SKM-1 treated with dmso at 0.1 percent for 144 hours (cell line): ENCODE measurements at regions not wholly inside any gene's neighbourhood (a gene's known extent, or its start where the extent isn't known, plus 50 kb on each side); places are given as distances from the start of the nearest gene placed in this dataset.

ENCODE experiments used
- DNase-seq: peaks from one replicate; lab custom pipeline; 2025; ENCODE audit not compliant: unreplicated experiment; lab: John Stamatoyannopoulos, UW

DNA sequence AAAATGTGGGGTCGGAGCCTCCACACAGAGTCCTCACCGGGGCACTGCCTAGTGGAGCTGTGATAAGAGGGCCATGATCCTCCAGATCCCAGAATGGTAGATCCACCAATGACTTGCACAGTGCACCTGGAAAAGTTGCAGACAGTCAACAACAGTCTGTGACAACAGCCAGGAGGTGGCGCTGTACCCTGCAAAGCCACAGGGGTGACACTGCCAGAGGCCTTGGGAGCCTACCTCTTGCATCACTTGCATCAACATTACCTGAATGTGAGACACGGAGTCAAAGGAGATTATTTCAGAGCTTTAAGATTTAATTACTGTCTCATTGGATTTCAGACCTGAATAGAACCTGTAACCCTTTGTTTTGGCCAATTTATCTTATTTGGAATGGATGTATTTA lies 614.1 kb upstream of the CDH9 start:
- no peak for DNase-seq

DNA sequence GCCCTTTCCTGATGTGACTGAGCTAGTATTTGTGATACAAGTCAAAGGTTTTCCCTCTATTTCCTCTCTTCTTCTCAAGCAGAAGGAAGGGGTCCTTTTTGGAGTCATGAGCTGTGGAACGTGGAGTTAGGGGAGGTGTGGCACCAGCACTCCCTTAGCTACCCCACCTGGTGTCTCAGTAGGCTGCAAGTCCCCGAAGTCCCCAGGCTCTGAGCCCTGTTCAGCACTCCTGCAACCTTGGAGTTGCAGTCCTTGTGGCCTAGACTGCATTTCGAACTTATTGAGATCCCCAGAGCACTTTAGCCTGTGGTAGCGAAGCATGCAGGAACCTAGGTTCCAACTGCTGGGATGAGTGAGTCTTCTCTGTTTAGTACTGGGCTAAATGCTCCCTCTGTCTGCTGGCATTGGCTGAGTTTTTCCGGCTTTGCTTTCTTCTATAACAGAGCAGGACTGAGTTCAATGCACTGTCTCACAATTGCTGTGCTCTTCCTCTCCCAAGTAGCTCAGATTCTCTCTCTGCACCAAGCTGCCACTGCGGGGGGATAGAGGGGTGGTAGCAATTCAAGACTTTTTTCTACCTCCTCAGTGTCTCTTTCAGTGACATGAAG lies 600.7 kb upstream of the CDH9 start:
- no peak for DNase-seq

DNA sequence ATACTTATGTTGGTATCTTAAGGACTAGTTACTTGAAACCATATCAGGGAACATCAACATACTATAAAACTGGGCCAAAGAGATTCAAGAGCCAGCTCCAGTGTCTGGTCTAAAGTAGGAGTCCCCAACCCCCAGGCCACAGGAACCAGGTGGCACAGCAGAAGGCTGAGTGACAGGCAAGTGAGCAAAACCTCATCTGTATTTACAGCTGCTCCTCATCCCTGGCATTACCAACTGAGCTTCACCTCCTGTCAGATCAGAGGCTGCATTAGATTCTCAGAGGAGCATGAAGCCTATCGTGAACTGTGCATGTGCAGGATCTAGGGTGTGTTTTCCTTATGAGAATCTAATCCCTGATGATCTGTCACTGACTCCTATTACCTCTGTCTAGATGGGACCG lies 581.6 kb upstream of the CDH9 start:
- no peak for DNase-seq

DNA sequence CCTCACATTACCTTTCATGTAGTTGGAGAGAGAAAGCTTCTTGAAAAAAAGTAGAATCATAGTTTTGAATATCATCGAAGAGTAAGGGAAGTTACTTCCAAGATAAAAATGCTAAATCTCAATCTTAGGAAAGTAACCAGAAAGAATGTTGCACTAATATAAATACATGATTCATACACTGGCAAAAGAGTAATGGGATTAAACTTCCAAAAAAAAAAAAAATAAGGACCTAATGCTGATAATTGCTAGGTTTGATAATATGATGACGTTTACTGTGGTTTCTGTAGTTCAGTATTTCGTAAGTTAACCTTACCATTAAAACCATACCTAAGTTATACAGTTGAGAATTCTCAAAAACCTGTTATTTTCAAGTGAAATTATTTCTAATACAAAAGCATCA lies 573.8 kb upstream of the CDH9 start:
- no peak for DNase-seq

DNA sequence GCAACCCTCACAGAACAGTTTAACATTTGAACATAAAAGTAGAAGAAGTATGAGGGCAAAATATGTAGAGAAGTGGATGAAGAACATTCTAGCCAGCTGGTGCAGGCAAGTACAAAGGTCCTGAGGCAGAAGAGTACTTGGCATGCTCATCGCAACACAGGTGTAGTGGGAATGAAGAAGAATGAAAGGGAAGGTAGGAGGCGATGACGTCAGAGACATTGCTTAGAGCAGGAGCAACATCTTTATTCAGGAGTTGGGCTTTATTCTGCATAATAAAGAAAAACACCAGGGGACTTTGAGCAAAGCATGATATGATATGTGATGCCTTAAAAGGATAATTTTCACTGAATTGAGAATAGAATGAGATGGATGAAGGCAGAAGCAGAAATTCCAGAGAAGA lies 570.6 kb upstream of the CDH9 start:
- no peak for DNase-seq

DNA sequence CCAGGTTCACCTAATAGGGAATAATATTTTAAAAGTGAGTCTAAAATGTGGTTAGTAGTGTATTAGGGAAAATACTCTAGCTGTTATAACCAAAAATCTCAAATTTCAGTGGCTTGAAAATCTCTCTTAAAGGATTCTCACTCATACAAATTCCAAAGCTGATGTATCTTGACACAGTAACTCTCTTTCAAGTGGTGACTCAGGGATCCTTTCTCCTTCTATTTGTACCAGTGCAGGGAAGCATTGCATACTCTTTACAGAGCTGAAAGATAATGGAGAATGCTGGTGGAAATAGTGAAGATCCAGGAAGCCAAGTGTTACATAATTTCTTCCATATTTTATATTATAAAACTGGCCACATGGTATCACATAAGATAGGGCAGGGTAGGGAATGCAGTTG lies 560.2 kb upstream of the CDH9 start:
- no peak for DNase-seq

DNA sequence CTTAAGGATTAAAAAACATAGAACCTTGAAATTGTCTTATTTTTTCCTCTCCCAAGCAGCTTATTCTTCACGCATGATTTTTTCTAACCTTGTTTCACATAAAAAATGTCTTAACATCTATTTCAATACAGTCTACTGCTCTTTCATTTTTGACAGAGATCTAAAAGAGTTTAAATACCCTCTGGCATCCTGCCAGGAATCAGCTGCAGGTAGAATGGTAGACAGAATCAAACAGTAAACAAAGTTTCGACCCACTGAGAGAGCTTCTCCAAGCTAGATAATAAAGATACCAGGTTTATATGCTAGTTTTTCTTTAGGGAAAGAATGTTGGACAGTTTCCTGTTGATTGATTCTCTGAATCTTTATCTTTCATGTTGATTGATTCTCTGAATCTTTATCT lies 555.8 kb upstream of the CDH9 start:
- DNase-seq, result no peak

DNA sequence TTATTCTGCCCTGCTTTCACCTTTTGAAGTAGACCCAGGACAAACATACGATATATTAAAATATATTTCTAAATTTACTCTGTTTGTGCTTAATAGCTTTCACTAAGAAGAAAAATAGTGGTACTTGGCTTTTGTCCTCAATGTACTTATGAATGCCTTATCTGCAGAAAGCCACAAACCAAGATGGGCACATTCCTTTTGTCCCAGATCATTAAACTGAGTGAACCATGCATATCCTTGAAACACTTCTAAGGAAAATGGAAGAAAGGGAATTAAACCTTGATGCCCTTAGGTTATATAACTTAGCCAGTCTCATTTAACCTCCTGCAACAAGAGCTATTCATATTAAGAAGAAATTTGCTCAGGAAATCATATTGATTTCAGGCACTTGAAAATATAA lies 553.8 kb upstream of the CDH9 start:
- no peak for DNase-seq

DNA sequence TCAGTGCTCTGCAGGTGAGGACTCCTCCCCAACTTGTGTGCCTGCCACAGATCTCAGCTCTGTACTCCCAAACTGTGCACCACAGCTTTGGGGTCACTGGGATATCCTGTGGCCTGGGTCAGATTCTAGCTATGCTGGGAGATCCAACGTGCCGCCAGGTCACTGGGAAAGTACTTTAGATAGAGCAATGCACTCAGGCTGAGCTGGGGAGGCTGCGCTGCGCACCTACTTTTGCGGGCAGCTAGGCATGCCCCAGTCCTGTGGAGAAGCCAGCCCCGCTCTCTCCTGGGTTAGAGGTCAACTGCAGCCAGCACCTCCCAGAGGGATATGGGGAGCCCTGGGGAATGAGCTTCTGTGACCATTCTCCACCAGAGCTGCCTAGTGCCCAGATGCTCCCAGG lies 552.1 kb upstream of the CDH9 start:
- no peak for DNase-seq

DNA sequence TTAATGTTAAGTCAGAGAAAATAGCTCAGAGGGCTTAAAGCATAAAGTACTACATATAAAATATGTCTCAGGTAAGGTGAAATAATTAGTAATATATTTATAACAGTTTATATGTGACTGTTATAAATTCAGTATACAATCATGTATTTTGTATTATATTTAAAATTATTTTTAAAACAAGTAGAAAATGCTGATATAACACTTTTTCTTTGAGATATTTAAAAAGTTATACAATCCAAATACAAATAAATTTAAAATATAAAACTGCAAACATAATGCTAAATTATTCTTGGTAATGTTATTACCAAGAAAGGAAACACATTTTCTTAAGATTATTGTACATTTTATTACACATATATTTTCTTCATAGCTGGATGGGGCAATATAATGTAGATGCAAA lies 539.9 kb upstream of the CDH9 start:
- no peak for DNase-seq

DNA sequence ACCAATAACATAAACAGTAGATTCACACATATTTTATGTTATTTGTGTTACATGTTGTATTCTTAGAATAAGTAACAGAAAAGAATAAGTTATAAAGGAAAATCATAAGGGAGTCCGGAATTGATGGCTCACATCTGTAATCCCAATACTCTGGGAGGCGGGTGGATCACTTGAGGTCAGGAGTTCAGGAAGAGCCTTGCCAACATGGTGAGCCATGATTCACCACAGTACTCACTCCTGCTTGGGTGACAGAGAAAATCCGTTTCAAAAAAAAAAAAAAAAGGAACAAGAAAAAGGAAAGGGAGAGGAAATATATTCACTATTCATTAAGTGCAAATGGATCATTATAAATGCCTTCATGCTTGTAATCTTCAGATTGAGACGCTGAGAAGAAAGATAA lies 533.3 kb upstream of the CDH9 start:
- no peak for DNase-seq

DNA sequence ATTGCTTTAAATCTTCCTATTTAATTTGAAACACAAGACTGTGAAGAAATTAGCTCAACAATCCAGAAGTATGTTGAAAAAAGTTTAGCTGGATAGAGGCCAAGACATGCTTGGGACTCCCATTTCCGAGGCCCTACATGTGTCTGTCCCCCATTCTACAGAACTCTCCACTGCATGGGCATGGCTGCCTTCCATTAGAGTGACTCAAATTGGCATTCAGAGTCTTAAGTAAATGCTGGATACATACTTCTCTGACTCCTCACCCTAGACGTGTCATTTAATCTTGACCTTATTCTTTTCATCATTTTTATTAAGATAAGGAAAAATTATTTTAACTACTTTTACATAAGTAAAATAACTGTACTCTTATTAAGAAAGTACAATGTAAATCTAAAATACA lies 530.4 kb upstream of the CDH9 start:
- DNase-seq, result no peak

DNA sequence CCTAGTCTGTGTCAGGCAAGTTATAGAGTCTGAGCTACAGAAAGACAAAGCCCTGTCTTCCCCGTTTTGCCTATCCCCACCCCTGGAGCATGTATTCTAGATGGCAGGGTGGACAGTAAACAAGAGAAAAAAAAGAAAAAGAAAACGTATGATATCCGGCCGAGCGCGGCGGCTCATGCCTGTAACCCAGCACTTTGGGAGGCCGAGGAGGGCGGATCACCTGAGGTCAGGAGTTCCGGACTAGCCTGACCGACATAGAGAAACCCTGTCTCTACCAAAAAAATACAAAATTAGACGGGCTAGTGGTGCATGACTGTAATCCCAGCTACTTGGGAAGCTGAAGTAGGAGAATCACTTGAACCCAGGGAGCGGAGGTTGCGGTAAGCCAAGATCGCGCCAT lies 523.0 kb upstream of the CDH9 start:
- no peak for DNase-seq

DNA sequence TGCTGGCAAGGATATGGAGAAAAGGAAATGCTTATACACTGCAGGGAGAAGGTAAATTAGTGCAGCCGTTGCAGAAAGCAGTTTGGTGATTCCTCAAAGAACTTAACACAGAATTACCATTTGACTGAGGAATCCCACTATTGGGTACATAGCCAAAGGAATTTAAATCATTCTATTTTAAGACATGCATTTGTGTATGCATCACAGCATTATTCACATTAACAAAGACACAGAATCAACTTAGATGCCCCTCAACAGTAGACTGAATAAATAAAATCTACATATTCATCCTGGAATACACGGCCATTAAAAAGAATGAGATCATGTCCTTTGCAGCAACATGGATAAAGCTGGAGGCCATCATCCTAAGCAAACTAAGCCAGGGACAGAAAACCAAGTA lies 510.1 kb upstream of the CDH9 start:
- DNase-seq, result no peak

DNA sequence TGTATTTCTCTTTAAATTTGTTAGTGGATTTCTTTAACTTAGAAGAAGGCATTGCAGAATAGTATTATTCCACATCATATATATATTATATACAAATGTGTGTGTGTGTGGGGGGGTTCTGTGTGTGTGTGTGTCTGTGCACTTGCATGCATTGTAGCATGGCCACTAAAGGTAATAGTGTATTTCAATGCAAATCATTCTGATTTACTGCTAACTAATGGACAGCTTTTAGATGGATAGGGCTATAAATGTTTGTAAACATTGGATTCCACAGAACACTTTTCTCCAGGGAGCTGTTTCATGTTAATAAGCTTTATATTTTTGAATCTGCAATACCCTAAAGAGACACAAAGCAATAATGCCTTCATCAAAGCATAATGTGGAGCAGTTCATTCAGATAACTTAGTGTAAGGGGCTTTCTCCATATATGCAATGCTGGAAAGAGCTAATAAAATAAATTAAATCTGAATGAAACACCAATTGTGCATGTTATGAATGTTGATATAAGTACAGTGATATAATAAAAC lies 496.7 kb upstream of the CDH9 start:
- DNase-seq, result no peak

DNA sequence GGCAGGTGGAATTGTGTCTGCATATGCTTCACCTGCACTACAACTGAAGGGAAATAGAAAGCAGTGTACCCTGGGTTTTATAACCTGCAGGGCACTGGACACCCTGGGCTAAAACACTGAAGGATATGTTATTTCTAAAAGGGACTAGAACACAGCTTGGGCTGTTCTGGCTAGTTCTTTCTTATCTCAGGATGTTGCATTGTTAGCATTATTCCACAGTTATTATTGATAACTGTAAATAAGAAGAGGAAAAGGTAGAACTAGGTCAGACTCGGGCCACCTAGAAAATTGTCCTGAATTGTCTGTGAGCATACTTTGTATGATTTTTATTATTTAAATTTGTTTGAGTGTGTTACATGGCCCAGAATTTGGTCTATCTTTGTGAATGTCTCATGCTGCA lies 493.9 kb upstream of the CDH9 start:
- DNase-seq, result no peak

DNA sequence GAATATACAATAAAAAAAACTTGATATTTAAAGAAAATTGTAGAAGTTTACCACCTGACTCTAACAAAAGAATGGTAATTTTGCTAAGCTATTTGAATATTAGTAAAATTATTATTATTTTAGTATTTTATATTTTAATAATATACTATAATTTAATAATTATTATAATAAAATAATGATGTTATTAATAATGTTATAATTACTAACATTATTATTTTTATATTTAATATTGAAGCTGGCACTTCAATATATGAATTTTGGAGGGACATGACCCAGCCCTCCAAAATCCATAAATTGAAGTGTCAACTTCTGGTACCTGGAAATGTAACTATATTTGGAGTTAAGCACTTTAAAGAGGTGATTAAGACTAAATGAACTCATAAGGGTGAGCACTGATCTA lies 486.1 kb upstream of the CDH9 start:
- DNase-seq, result no peak

DNA sequence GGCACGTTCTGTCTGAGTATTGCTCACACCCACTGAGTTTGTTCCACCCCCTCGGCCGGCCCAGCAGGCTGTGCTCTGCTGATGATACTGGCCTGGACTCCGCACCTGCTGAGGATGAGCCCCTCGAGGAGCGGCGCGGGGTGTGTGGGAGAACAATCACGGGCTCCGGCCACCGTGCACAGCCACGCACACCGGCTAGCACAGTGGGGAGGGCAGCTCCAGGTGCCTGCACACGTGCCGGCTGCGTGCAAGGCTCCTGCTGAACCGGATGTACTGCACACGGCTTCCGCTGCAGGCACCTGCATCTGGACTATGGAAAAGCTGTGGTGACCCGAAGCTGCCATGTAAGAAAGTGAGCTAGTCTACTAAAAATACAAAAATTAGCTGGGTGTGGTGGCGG lies 485.2 kb upstream of the CDH9 start:
- DNase-seq, result no peak

DNA sequence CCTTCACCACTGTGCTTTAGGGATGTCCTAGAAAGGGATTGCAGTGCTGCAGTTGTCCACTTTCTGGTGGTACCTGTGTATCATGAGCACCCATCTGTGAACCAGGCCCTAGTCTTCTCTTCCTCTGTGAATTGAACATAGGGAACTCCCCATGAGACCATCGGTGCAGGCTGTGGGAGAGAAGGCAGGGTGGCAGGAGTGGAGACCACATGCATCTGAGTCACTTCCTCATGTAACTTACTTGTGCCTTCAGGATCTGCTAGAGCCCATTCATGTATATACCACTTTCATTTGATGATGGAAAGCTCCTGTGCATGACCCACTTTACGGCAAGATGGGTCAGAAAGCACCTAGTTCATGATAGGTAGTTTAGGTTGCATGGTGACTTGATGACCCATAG lies 478.1 kb upstream of the CDH9 start:
- DNase-seq, result no peak

DNA sequence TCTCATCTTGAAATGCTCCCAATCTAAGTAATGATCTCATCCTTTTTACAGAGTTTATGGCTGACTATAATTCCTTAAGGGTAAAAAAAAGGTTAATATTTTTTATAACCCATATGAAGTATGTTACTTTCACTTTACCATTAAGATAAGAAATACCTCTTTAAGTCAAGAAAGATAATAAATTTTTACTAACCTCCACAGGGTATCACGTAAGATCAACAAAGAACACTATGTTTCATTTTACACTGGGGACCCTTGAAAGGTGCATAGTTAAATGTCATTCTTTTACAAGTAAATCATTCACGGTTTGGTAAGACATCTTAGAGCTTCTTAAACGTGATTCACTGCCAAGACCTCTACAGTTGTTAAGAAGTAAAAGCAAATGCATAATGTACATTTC lies 472.7 kb upstream of the CDH9 start:
- DNase-seq, result no peak

DNA sequence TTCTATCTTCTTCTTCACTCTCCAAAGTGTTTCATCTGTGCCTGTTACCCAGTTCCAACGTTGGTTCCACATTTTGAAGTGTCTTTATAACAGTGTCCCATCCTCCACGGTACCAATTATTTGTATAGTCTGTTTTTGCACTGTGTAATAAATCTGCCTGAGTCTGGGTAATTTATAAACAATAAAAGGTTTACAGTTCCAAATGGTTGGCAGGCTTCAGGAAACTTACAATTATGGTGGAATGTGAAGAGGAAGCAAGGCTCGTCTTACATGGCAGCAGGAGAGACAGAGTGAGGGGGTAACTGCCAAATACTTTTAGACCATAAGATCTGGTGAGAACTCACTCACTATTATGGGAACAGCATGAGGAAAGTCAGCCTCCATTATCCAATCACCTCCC lies 465.4 kb upstream of the CDH9 start:
- DNase-seq, result no peak

DNA sequence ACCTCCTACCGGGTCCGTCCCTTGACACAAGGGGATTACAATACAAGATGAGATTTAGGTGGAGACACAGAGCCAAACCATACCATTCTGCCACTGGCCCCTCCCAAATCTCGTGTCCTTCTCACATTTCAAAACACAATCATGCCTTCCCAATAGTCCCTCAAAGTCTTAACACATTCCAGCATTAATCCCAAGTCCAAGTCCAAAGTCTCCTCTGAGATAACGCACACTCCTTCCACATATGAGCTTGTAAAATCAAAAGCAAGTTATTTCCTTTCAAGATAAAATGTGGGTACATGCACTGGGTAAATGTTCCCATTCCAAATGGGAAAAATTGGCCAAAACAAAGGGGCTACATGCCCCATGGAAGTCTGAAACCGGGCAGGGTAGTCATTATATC lies 463.9 kb upstream of the CDH9 start:
- no peak for DNase-seq

DNA sequence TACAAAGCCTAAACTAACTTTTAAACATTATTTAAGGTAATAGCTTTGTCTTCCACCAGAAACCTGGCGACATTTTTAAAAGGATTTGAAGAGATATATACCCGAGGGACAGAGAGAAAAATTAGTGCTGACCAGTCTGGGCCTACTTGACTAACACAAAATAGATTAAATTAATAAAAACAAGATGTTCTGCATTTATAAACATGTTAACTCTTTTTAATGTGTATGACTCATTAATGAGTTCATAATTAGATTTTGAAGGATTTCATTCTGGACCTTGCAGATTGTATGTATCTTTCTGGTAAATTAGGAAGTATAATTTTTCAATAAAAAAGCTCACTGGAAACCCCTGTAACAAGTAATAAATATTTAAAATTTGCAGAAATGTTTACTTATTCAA lies 459.1 kb upstream of the CDH9 start:
- no peak for DNase-seq

DNA sequence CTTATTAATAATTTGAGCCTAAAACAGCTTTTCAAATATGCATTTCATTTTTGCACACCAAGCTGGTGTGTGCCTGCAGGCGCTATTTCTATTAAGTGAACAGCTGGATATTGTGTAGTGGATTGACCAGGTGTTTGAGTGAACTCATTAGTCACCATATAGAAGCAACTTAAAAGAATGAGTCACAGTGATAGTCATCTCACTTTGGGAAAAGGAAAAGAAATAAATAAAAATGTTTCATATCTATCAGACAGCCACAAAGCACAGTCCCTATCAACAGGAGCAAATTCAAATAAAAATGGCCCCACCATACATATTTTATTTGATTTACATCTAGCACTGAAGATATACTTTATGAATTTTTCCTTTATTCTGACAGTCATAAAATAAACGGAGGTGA lies 456.5 kb upstream of the CDH9 start:
- DNase-seq, result no peak
